ENCODE measurements at regions not wholly inside any gene's neighbourhood (a gene's known extent, or its start where the extent isn't known, plus 50 kb on each side); places are given as distances from the start of the nearest gene placed in this dataset.

DNA sequence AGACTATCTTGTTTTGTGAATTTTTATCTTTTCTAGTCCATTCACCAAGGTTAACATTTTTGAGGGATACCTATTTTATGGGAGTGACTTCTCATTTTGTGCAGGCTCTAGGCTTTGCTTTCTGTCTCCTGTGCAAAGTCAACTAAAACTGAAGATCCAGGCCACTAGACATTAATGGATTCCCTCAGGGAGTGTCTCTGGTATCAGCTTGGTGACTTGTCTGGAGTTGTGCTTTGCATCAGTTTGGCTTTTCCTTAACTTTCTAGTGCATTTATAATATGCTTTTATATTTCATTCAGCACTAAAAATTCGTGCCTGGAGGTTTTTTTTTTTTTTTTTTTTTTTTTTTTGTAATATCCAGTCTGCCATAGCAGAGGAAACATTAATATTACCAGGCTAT, 144.2 kb downstream of the YIPF5 start:
- Mint-ChIP-seq H3K4me3 (ENCODE audit: unreplicated experiment) (no peak overlapping the region), H3K4me1 (ENCODE audit: unreplicated experiment) (peaks cover 11% of the 10 kb centered on the region), H3K36me3 (ENCODE audit: unreplicated experiment) (no peaks in the 10 kb centered on the region), H3K27me3 (ENCODE audit: unreplicated experiment) (peaks cover 3% of the 10 kb centered on the region), H3K9me3 (ENCODE audit: unreplicated experiment) (peaks cover 7% of the 10 kb centered on the region), H3K27ac (ENCODE audit: unreplicated experiment) (no peak overlapping the region)
- TF ChIP-seq, protein P1, sequence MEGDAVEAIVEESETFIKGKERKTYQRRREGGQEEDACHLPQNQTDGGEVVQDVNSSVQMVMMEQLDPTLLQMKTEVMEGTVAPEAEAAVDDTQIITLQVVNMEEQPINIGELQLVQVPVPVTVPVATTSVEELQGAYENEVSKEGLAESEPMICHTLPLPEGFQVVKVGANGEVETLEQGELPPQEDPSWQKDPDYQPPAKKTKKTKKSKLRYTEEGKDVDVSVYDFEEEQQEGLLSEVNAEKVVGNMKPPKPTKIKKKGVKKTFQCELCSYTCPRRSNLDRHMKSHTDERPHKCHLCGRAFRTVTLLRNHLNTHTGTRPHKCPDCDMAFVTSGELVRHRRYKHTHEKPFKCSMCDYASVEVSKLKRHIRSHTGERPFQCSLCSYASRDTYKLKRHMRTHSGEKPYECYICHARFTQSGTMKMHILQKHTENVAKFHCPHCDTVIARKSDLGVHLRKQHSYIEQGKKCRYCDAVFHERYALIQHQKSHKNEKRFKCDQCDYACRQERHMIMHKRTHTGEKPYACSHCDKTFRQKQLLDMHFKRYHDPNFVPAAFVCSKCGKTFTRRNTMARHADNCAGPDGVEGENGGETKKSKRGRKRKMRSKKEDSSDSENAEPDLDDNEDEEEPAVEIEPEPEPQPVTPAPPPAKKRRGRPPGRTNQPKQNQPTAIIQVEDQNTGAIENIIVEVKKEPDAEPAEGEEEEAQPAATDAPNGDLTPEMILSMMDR (IDR thresholded peaks at IDR 0.05), result no peak
- DNase-seq (ENCODE audit: extremely low spot score, unreplicated experiment), result no peak

DNA sequence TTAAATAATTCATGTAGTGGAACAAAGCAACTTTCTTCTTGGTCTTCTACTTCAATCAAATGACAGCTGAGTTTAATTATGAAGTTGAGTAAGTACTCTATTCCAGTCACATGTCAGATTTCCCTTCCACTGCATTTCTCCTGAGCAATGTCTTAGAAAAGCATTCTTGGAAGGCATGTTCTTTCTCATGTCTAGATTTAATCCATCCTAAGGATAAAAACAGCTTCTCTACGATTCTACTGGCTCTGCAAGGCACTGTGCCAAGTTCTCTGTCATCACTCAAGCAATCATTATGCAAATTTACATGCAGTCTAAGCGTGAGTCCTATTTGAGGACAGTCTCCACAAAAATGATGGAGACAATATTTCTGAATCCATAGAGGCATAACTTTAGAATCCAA, 142.4 kb downstream of the YIPF5 start:
- no peak overlapping the region for H3K27ac Mint-ChIP-seq (ENCODE audit: unreplicated experiment)
- no peak for DNase-seq (ENCODE audit: extremely low spot score, unreplicated experiment)
- H3K4me1 Mint-ChIP-seq (ENCODE audit: unreplicated experiment), result peaks cover 11% of the 10 kb centered on the region

DNA sequence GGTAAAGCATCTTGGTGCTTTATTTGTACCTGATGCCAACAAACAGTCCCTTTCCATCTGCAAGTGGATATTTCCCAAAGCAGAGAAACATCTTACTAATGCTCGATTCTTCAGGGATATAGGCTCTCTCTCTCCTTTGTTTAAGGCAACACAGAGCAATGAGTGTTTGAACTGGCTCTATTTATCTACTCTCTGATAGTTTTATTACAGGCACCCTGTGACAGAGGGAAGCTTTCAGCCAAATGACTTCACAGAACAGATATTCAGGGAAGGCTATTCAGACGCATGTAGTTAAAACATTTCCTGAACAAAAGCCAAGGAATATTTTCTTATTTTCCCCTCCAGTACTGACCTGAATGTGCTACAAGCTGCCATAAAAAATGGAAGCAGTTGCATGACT, 141.8 kb downstream of the YIPF5 start:
- Mint-ChIP-seq H3K4me1 (ENCODE audit: unreplicated experiment) (peaks cover 11% of the 10 kb centered on the region), H3K27ac (ENCODE audit: unreplicated experiment) (no peak overlapping the region), H3K9me3 (ENCODE audit: unreplicated experiment) (no peaks in the 10 kb centered on the region), H3K4me3 (ENCODE audit: unreplicated experiment) (no peak overlapping the region), H3K27me3 (ENCODE audit: unreplicated experiment) (peaks cover 5% of the 10 kb centered on the region), H3K36me3 (ENCODE audit: unreplicated experiment) (no peaks in the 10 kb centered on the region)
- TF ChIP-seq, protein P1 (IDR thresholded peaks at IDR 0.05), result no peak
- no peak for DNase-seq (ENCODE audit: extremely low spot score, unreplicated experiment)

More for the DNA sequence above, 142.4 kb downstream of the YIPF5 start:
- Mint-ChIP-seq H3K9me3 (ENCODE audit: unreplicated experiment) (no peaks in the 10 kb centered on the region), H3K36me3 (ENCODE audit: unreplicated experiment) (no peaks in the 10 kb centered on the region), H3K27me3 (ENCODE audit: unreplicated experiment) (peaks cover 3% of the 10 kb centered on the region), H3K4me3 (ENCODE audit: unreplicated experiment) (no peak overlapping the region)
- TF ChIP-seq, protein P1 (IDR thresholded peaks at IDR 0.05), result no peak

DNA sequence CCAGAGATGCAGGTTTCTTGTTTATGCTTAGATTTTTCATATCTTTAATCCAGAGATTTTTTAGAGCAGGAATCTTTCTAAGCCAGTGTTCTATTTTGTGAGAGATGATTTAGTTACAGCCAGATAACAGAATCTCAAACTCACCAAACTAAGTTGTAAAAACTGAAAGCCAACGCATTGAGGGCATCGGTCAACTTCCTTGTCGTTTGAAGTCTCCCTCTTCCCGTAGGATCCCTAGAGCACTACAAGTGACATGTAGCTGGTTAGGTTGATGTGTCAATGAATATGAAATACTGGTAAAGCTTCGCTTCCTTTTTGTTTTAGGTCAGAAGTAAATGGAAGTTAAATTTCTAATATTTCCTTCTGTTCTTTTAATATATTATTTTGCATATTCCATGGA, 139.6 kb downstream of the YIPF5 start:
- H3K9me3 Mint-ChIP-seq (ENCODE audit: unreplicated experiment), result no peaks in the 10 kb centered on the region
- TF ChIP-seq, protein P1 (IDR thresholded peaks at IDR 0.05), result no peak
- H3K27ac Mint-ChIP-seq (ENCODE audit: unreplicated experiment), result no peak overlapping the region
- H3K27me3 Mint-ChIP-seq (ENCODE audit: unreplicated experiment), result peaks cover 8% of the 10 kb centered on the region
- no peak overlapping the region for H3K4me3 Mint-ChIP-seq (ENCODE audit: unreplicated experiment)
- peaks cover 17% of the 10 kb centered on the region for H3K4me1 Mint-ChIP-seq (ENCODE audit: unreplicated experiment)
- no peaks in the 10 kb centered on the region for H3K36me3 Mint-ChIP-seq (ENCODE audit: unreplicated experiment)
- DNase-seq (ENCODE audit: extremely low spot score, unreplicated experiment), result no peak

DNA sequence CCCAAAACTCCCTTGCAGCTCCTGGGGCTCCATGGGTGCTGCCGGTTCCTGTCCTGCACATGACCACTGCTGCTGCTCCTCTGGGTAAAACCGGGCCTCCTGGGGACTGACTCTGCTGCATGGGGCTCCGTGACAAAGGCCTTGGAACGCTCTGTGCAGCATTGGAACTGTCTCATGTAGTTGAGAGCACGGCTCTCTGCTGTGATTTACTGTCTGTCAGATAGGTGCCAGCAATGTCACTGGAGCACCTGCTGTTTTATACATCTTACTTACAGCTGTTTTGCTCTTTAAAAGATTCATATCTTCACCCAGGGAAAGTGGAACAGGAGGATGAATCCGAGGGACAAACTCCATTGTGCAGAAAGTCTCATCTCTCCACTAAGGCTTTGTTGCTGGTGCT, 138.1 kb downstream of the YIPF5 start:
- H3K27ac Mint-ChIP-seq (ENCODE audit: unreplicated experiment), result no peak overlapping the region
- no peak for DNase-seq (ENCODE audit: extremely low spot score, unreplicated experiment)
- H3K27me3 Mint-ChIP-seq (ENCODE audit: unreplicated experiment), result peaks cover 4% of the 10 kb centered on the region
- no peak overlapping the region for H3K4me3 Mint-ChIP-seq (ENCODE audit: unreplicated experiment)
- H3K9me3 Mint-ChIP-seq (ENCODE audit: unreplicated experiment), result no peaks in the 10 kb centered on the region
- H3K36me3 Mint-ChIP-seq (ENCODE audit: unreplicated experiment), result no peaks in the 10 kb centered on the region
- peaks cover 23% of the 10 kb centered on the region for H3K4me1 Mint-ChIP-seq (ENCODE audit: unreplicated experiment)
- TF ChIP-seq, protein P1 (IDR thresholded peaks at IDR 0.05), result no peak
